ENCODE measurements at regions not wholly inside any gene's neighbourhood (a gene's known extent, or its start where the extent isn't known, plus 50 kb on each side); places are given as distances from the start of the nearest gene placed in this dataset.
A peak's percentile ranks its signal among the peaks of the same experiment; 100 is the strongest.

GRCh38 chrX:97843200-97843811, 959.6 kb downstream of the RPA4 start:
- Mint-ChIP-seq H3K9me3 (peaks cover 56% of the 10 kb centered on the region), H3K27me3 (ENCODE audit: low read depth, poor library complexity) (no peaks in the 10 kb centered on the region), H3K27ac (no peak overlapping the region), H3K4me1 (no peaks in the 10 kb centered on the region), H3K36me3 (ENCODE audit: low read depth) (peaks cover 29% of the 10 kb centered on the region), H3K4me3 (no peak overlapping the region)
- no peak for DNase-seq
- TF ChIP-seq, protein P1, sequence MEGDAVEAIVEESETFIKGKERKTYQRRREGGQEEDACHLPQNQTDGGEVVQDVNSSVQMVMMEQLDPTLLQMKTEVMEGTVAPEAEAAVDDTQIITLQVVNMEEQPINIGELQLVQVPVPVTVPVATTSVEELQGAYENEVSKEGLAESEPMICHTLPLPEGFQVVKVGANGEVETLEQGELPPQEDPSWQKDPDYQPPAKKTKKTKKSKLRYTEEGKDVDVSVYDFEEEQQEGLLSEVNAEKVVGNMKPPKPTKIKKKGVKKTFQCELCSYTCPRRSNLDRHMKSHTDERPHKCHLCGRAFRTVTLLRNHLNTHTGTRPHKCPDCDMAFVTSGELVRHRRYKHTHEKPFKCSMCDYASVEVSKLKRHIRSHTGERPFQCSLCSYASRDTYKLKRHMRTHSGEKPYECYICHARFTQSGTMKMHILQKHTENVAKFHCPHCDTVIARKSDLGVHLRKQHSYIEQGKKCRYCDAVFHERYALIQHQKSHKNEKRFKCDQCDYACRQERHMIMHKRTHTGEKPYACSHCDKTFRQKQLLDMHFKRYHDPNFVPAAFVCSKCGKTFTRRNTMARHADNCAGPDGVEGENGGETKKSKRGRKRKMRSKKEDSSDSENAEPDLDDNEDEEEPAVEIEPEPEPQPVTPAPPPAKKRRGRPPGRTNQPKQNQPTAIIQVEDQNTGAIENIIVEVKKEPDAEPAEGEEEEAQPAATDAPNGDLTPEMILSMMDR (IDR thresholded peaks at IDR 0.05), result no peak

- H3K9me3 Mint-ChIP-seq, result peaks cover 65% of the 10 kb centered on the region
- no peaks in the 10 kb centered on the region for H3K27me3 Mint-ChIP-seq (ENCODE audit: low read depth, poor library complexity)
- TF ChIP-seq, protein P1 (IDR thresholded peaks at IDR 0.05), result no peak
- DNase-seq, result no peak
- H3K27ac Mint-ChIP-seq, result no peak overlapping the region
- H3K4me1 Mint-ChIP-seq, result no peaks in the 10 kb centered on the region
- peaks cover 29% of the 10 kb centered on the region for H3K36me3 Mint-ChIP-seq (ENCODE audit: low read depth)
- H3K4me3 Mint-ChIP-seq, result no peak overlapping the region
These were observed 960.5 kb downstream of the RPA4 start for GRCh38 chrX:97844161-97844560.

- Mint-ChIP-seq H3K36me3 (ENCODE audit: low read depth) (peaks cover 29% of the 10 kb centered on the region), H3K9me3 (peaks cover 71% of the 10 kb centered on the region), H3K27me3 (ENCODE audit: low read depth, poor library complexity) (no peaks in the 10 kb centered on the region), H3K4me3 (no peak overlapping the region), H3K27ac (no peak overlapping the region), H3K4me1 (no peaks in the 10 kb centered on the region)
- TF ChIP-seq, protein P1 (IDR thresholded peaks at IDR 0.05), result no peak
- DNase-seq, result no peak
These were observed 961.2 kb downstream of the RPA4 start for GRCh38 chrX:97844943-97845342.

- no peaks in the 10 kb centered on the region for H3K27me3 Mint-ChIP-seq (ENCODE audit: low read depth, poor library complexity)
- peaks cover 71% of the 10 kb centered on the region for H3K9me3 Mint-ChIP-seq
- TF ChIP-seq, protein P1 (IDR thresholded peaks at IDR 0.05), result no peak
- no peak overlapping the region for H3K27ac Mint-ChIP-seq
- no peak overlapping the region for H3K4me3 Mint-ChIP-seq
- H3K36me3 Mint-ChIP-seq (ENCODE audit: low read depth), result peaks cover 29% of the 10 kb centered on the region
- no peak for DNase-seq
- H3K4me1 Mint-ChIP-seq, result no peaks in the 10 kb centered on the region
These were observed 961.7 kb downstream of the RPA4 start for GRCh38 chrX:97845451-97845850.

DNA sequence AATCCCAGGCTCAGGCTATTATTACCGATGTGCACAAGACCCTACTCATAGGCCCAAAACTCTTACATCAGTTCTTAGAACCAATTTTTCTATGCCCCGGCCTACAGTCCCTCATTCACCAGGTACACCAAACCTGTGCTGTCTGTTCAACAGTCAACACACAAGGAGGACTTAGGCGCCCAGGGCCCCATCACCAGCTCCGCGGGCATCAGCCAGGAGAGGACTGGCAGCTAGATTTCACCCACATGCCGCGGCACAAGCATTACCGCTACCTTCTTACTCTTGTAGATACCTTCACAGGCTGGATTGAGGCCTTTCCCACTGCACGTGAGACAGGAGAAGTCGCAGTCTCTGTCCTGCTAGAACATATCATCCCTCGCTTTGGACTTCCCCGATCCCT, 962.5 kb downstream of the RPA4 start:
- DNase-seq, result no peak
- TF ChIP-seq, protein P1 (IDR thresholded peaks at IDR 0.05), result no peak
- Mint-ChIP-seq H3K27ac (peak overlapping the region; percentile 86), H3K27me3 (ENCODE audit: low read depth, poor library complexity) (no peaks in the 10 kb centered on the region), H3K4me1 (no peaks in the 10 kb centered on the region), H3K9me3 (peaks cover 71% of the 10 kb centered on the region), H3K4me3 (no peak overlapping the region), H3K36me3 (ENCODE audit: low read depth) (peaks cover 29% of the 10 kb centered on the region)

DNA sequence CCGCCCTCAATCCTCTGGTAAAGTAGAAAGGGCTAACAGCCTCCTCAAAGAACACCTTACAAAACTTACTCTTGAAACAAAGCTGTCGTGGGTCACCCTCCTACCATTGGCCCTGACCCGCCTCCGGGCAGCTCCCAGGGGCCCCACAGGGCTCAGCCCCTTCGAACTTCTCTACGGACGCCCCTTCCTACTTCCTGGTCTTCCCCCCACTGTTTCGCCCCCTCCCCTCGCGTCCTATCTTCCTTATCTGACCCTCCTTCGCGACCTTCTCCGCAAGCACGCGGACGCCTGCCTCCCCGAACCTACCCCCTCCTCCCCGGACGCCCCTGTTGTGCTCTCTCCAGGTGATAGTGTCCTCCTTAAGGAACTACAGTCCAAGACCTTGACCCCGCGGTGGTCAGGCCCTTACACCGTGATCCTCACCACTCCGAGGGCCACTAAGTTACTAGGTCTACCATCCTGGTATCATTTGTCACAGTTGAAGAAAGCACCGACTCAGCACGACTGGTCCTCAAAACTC, 963.1 kb downstream of the RPA4 start:
- no peak overlapping the region for H3K4me3 Mint-ChIP-seq
- H3K9me3 Mint-ChIP-seq, result peaks cover 71% of the 10 kb centered on the region
- TF ChIP-seq, protein P1 (IDR thresholded peaks at IDR 0.05), result no peak
- DNase-seq, result no peak
- H3K27me3 Mint-ChIP-seq (ENCODE audit: low read depth, poor library complexity), result no peaks in the 10 kb centered on the region
- no peak overlapping the region for H3K27ac Mint-ChIP-seq
- H3K36me3 Mint-ChIP-seq (ENCODE audit: low read depth), result peaks cover 29% of the 10 kb centered on the region
- H3K4me1 Mint-ChIP-seq, result no peaks in the 10 kb centered on the region

Data from nephron progenitor cell (in vitro differentiated cells).